HCT116 (cell line): ENCODE measurements at regions not wholly inside any gene's neighbourhood (a gene's known extent, or its start where the extent isn't known, plus 50 kb on each side); places are given as distances from the start of the nearest gene placed in this dataset.

Experiments used
- ATAC-seq: fragments of 200-7000 bp; cut with Tn5 transposase; 2 replicates; pipeline ENCODE4 v1.9.1; 2020; ENCODE audit warnings: mild to moderate bottlenecking, moderate library complexity
- BruUV-seq: library from RNA; stranded (reverse); fragments of 400-500 nt; replicated peaks from 2 replicates; lab custom pipeline; 2021; lab: Mats Ljungman, UMichigan
- CTCF ChIA-PET: fragments of 300-600 bp; sonication (Branson Sonifier 250); formaldehyde crosslinking; loops from one replicate; lab custom pipeline; 2021; ENCODE audit warnings: antibody characterized with exemption; lab: Charles Lee
- POLR2A ChIA-PET: fragments of 300-600, 350-600 bp; sonication (Branson Sonifier 250); formaldehyde crosslinking; loops from one replicate; lab custom pipeline; 2021; ENCODE audit warnings: antibody characterized with exemption; lab: Charles Lee
- RAD21 ChIA-PET, 2 experiments: fragments of 300-600 bp; sonication (Branson Sonifier 250); formaldehyde crosslinking; loops; one replicate each; lab custom pipeline; 2023; ENCODE audit warnings: low total read pairs in 2 of 2; ENCODE audit not compliant: uncharacterized antibody in 2 of 2, unreplicated experiment in 2 of 2, low non-redundant PET in 1 of 2; lab: Charles Lee
- DNase-seq: peaks from one replicate; pipeline ENCODE4 v3.0.0-alpha.2; 2010; ENCODE audit warnings: low read depth, low spot score
- H2AFZ ChIP-seq: fragments of 200-600 bp; shearing (Covaris generic), sonication (generic); 2 replicates; pipeline ENCODE4 v1.6.1; 2017; ENCODE audit warnings: low read depth, mixed run types, mixed read lengths, antibody characterized with exemption, low read length; ENCODE audit not compliant: poor library complexity, severe bottlenecking
- H3K27ac ChIP-seq: 2 replicates; pipeline ENCODE4 v1.5.1; 2012; ENCODE audit warnings: low read depth, low read length
- H3K27me3 ChIP-seq: fragments of 200-600 bp; sonication (generic); 2 replicates; pipeline ENCODE4 v1.6.1; 2016; ENCODE audit warnings: mixed run types, low read length, mixed read lengths; ENCODE audit not compliant: insufficient read depth
- H3K36me3 ChIP-seq, 2 experiments: fragments of 200-500 bp in 1 of 2; fragments of 200-600 bp in 1 of 2; sonication (Bioruptor generic) in 1 of 2; sonication (generic) in 1 of 2; 2 replicates each; pipeline versions ENCODE4 v1.5.1 to v1.6.1; 2014 to 2016; ENCODE audit warnings: low read length in 2 of 2, inconsistent platforms in 1 of 2, mixed read lengths in 1 of 2, mixed run types in 1 of 2; ENCODE audit not compliant: insufficient read depth in 2 of 2, control insufficient read depth in 1 of 2
- H3K4me1 ChIP-seq, 2 experiments: fragments of 200-600 bp in 1 of 2; sonication (generic) in 1 of 2; 2 replicates each; pipeline versions ENCODE4 v1.5.1 to v1.6.1; 2012 to 2017; ENCODE audit warnings: low read length in 2 of 2, inconsistent platforms in 1 of 2, mild to moderate bottlenecking in 1 of 2, mixed read lengths in 1 of 2, mixed run types in 1 of 2, moderate library complexity in 1 of 2; ENCODE audit not compliant: insufficient read depth in 2 of 2, control insufficient read depth in 1 of 2
- H3K4me2 ChIP-seq: fragments of 200-600 bp; sonication (generic); 2 replicates; pipeline ENCODE4 v1.6.1; 2017; ENCODE audit warnings: mixed run types, low read length, mixed read lengths
- H3K4me3 ChIP-seq, 2 experiments: fragments of 200-600 bp in 1 of 2; sonication (generic) in 1 of 2; replicated peaks in 1 of 2; 2 replicates each; pipeline ENCODE4 v1.5.1; 2011 to 2016; ENCODE audit warnings: low read length in 2 of 2, control low read depth in 1 of 2, low read depth in 1 of 2, mild to moderate bottlenecking in 1 of 2, mixed read lengths in 1 of 2, mixed run types in 1 of 2
- H3K79me2 ChIP-seq: fragments of 200-600 bp; sonication (generic); 2 replicates; pipeline ENCODE4 v1.6.1; 2017; ENCODE audit warnings: mild to moderate bottlenecking, mixed run types, low read length, moderate library complexity, mixed read lengths; ENCODE audit not compliant: insufficient read depth
- H3K9ac ChIP-seq: fragments of 200-600 bp; sonication (generic); 2 replicates; pipeline ENCODE4 v1.6.1; 2016; ENCODE audit warnings: low read length, mixed read lengths
- H3K9me2 ChIP-seq: fragments of 200-600 bp; sonication (generic), shearing (Covaris generic); 2 replicates; pipeline ENCODE4 v1.6.1; 2017; ENCODE audit warnings: mixed run types, mild to moderate bottlenecking, moderate library complexity; ENCODE audit not compliant: insufficient read depth
- H3K9me3 ChIP-seq, 2 experiments: fragments of 200-500 bp in 1 of 2; fragments of 200-600 bp in 1 of 2; sonication (Bioruptor generic) in 1 of 2; sonication (generic) in 1 of 2; 2 replicates each; pipeline ENCODE4 v1.6.1; 2014 to 2017; ENCODE audit warnings: low read length in 2 of 2, mixed read lengths in 2 of 2, inconsistent platforms in 1 of 2, low read depth in 1 of 2, mild to moderate bottlenecking in 1 of 2, mixed run types in 1 of 2, moderate library complexity in 1 of 2; ENCODE audit not compliant: control insufficient read depth in 1 of 2, insufficient read depth in 1 of 2
- H4K20me1 ChIP-seq: fragments of 200-600 bp; sonication (generic), shearing (Covaris generic); 2 replicates; pipeline ENCODE4 v1.6.1; 2017; ENCODE audit warnings: mixed run types, mild to moderate bottlenecking, moderate library complexity; ENCODE audit not compliant: insufficient read depth
- ATF3 ChIP-seq: IDR thresholded peaks from 2 replicates; pipeline ENCODE4 v1.6.1; 2012
- CEBPB ChIP-seq: IDR thresholded peaks from 2 replicates; pipeline ENCODE4 v1.6.1; 2012; ENCODE audit warnings: low read depth
- EZH2 ChIP-seq: fragments of 200-600 bp; sonication (generic); IDR thresholded peaks from 2 replicates; pipeline ENCODE4 v1.6.1; 2017; ENCODE audit warnings: antibody characterized with exemption, mixed run types
- EZH2phosphoT487 ChIP-seq: fragments of 200-600 bp; IDR thresholded peaks from 2 replicates; pipeline ENCODE4 v1.6.1; 2018; ENCODE audit warnings: antibody characterized with exemption, borderline replicate concordance
- JUND ChIP-seq: IDR thresholded peaks from 2 replicates; pipeline ENCODE4 v1.6.1; 2012
- POLR2AphosphoS5 ChIP-seq: IDR thresholded peaks from 2 replicates; pipeline ENCODE4 v1.6.1; 2011; ENCODE audit warnings: mild to moderate bottlenecking, low read depth, low read length, moderate library complexity
- SIN3A ChIP-seq: IDR thresholded peaks from 2 replicates; pipeline ENCODE4 v1.6.1; 2012; ENCODE audit warnings: low read depth
- SP1 ChIP-seq: IDR thresholded peaks from 2 replicates; pipeline ENCODE4 v1.6.1; 2012; ENCODE audit warnings: low read depth
- TCF7L2 ChIP-seq: IDR thresholded peaks from 2 replicates; pipeline ENCODE4 v1.7.0; 2011; ENCODE audit warnings: borderline replicate concordance, inconsistent platforms; ENCODE audit not compliant: insufficient read depth, insufficient read length; ENCODE audit errors: extremely low read depth
- YY1 ChIP-seq: IDR thresholded peaks from 2 replicates; pipeline ENCODE4 v1.6.1; 2011; ENCODE audit warnings: low read length, low read depth, moderate library complexity, mild to moderate bottlenecking; ENCODE audit not compliant: insufficient replicate concordance; ENCODE audit errors: extremely low read depth
- ZBTB33 ChIP-seq: IDR thresholded peaks from 2 replicates; pipeline ENCODE4 v1.6.1; 2011; ENCODE audit warnings: mild to moderate bottlenecking, low read length, moderate library complexity; ENCODE audit not compliant: insufficient replicate concordance; ENCODE audit errors: extremely low read depth
- ZFX ChIP-seq: fragments of 450-650 bp; IDR thresholded peaks from 2 replicates; pipeline ENCODE4 v1.6.1; 2017
- ZNF274 ChIP-seq: fragments of 200-500 bp; sonication (Bioruptor generic); IDR thresholded peaks from 2 replicates; pipeline ENCODE4 v1.6.1; 2014; ENCODE audit warnings: mild to moderate bottlenecking, low read depth, low read length, inconsistent platforms
- intact Hi-C: fragments of 100-400 bp; cut with micrococcal nuclease; formaldehyde crosslinking; loops from 2 replicates; pipeline ENCODE4 v1.10.0; 2022

GRCh38 chr3:194231929-194232832, 96.2 kb downstream of the HES1 start:
- RAD21 ChIA-PET = no interaction called here
- POLR2A ChIA-PET = no interaction called here
- H4K20me1 ChIP-seq = no peaks in the 10 kb centered on the region
- H3K9ac ChIP-seq = no peak overlapping the region
- no peaks in the 10 kb centered on the region for H3K27me3 ChIP-seq
- H3K9me2 ChIP-seq = no peaks in the 10 kb centered on the region
- DNase-seq (no peak), ATAC-seq (no peak)
- no peak overlapping the region for H3K4me2 ChIP-seq
- no TSS peak for BruUV-seq
- H2AFZ ChIP-seq = no peak overlapping the region
- no peaks in the 10 kb centered on the region for H3K9me3 ChIP-seq
- intact Hi-C loops = no loop called here
- TF ChIP-seq POLR2AphosphoS5 (no peak), CEBPB (peak; percentile 46; the same call in 1 of the 2 replicates), ATF3 (no peak), SIN3A (no peak), YY1 (no peak), EZH2phosphoT487 (no peak), JUND (no peak)
- H3K79me2 ChIP-seq = no peaks in the 10 kb centered on the region
- CTCF ChIA-PET = no interaction called here
- H3K4me1 ChIP-seq = peaks cover 5 to 6% of the 10 kb centered on the region in 2 experiments; a peak in 2 of 4 replicates
- no peaks in the 10 kb centered on the region for H3K36me3 ChIP-seq
- no peak overlapping the region for H3K4me3 ChIP-seq
- no peak overlapping the region for H3K27ac ChIP-seq

GRCh38 chr3:194233150-194233549, 97.2 kb downstream of the HES1 start:
- peaks cover 5 to 6% of the 10 kb centered on the region in 2 experiments; a peak in 2 of 4 replicates for H3K4me1 ChIP-seq
- DNase-seq = no peak
- intact Hi-C loops = no loop called here
- TF ChIP-seq ZBTB33 (no peak), SP1 (no peak), TCF7L2 (no peak), ZNF274 (no peak), EZH2 (no peak), ZFX (no peak)
- TF ChIP-seq, all 23 proteins: peak for 0
- H3K4me3 ChIP-seq = no peak overlapping the region
- H3K4me2 ChIP-seq = no peak overlapping the region
- no peaks in the 10 kb centered on the region for H3K9me3 ChIP-seq
- H3K36me3 ChIP-seq = no peaks in the 10 kb centered on the region
- no peaks in the 10 kb centered on the region for H3K27me3 ChIP-seq
- ChIA-PET POLR2A (no interaction called here), RAD21 (no interaction called here), CTCF (no interaction called here)
- BruUV-seq = no TSS peak
- no peak for ATAC-seq
- no peaks in the 10 kb centered on the region for H3K79me2 ChIP-seq
- H3K9ac ChIP-seq = no peak overlapping the region
- no peaks in the 10 kb centered on the region for H4K20me1 ChIP-seq
- H3K27ac ChIP-seq = no peak overlapping the region
- no peaks in the 10 kb centered on the region for H3K9me2 ChIP-seq
- H2AFZ ChIP-seq = no peak overlapping the region
